ENCODE measurements at regions not wholly inside any gene's neighbourhood (a gene's known extent, or its start where the extent isn't known, plus 50 kb on each side); places are given as distances from the start of the nearest gene placed in this dataset.

- TF ChIP-seq POLR2A (IDR thresholded peaks at IDR 0.05) (no peak), POLR2AphosphoS5 (IDR thresholded peaks at IDR 0.05) (no peak)
Measured at GRCh38 chr1:213621077-213621476, 366.7 kb upstream of the PROX1 start.
